Neural cell (in vitro differentiated cells): ENCODE measurements at regions not wholly inside any gene's neighbourhood (a gene's known extent, or its start where the extent isn't known, plus 50 kb on each side); places are given as distances from the start of the nearest gene placed in this dataset.

Experiments used
- H2AFZ ChIP-seq: fragments of 200-600, 300-800 bp; sonication (generic), shearing (Covaris generic); 2 replicates; pipeline ENCODE4 v1.6.0; 2014; ENCODE audit warnings: low read depth, mild to moderate bottlenecking, antibody characterized with exemption, low read length, moderate library complexity
- H3F3A ChIP-seq: fragments of 200-600 bp; shearing (Covaris generic); 2 replicates; pipeline ENCODE4 v1.6.1; 2016; ENCODE audit warnings: mild to moderate bottlenecking, moderate library complexity, mixed read lengths, antibody characterized with exemption, low read length; ENCODE audit not compliant: insufficient read depth, poor library complexity, severe bottlenecking
- H3K27ac ChIP-seq: fragments of 200-600, 300-800 bp; sonication (generic), shearing (Covaris generic); 2 replicates; pipeline ENCODE4 v1.5.1; 2014; ENCODE audit warnings: mild to moderate bottlenecking, low read length, moderate library complexity
- H3K27me3 ChIP-seq: fragments of 300-800, 200-600 bp; sonication (generic), shearing (Covaris generic); 2 replicates; pipeline ENCODE4 v1.6.0; 2014; ENCODE audit warnings: mild to moderate bottlenecking, low read depth, low read length, moderate library complexity; ENCODE audit not compliant: insufficient read depth
- H3K36me3 ChIP-seq: fragments of 300-800, 200-600 bp; sonication (generic), shearing (Covaris generic); 2 replicates; pipeline ENCODE4 v1.5.1; 2014; ENCODE audit warnings: mild to moderate bottlenecking, antibody characterized with exemption, low read length, moderate library complexity; ENCODE audit not compliant: insufficient read depth
- H3K4me2 ChIP-seq: fragments of 300-800, 200-600 bp; sonication (generic), shearing (Covaris generic); 2 replicates; pipeline ENCODE4 v1.6.0; 2014; ENCODE audit warnings: mild to moderate bottlenecking, low read length
- H3K4me3 ChIP-seq: fragments of 300-800, 200-600 bp; sonication (generic), shearing (Covaris generic); 2 replicates; pipeline ENCODE4 v1.5.1; 2014; ENCODE audit warnings: mild to moderate bottlenecking, low read length, moderate library complexity
- H3K79me2 ChIP-seq: fragments of 200-600 bp; shearing (Covaris generic); replicated peaks from 2 replicates; pipeline ENCODE4 v1.6.0; 2014; ENCODE audit warnings: mild to moderate bottlenecking, low read length, moderate library complexity; ENCODE audit not compliant: insufficient read depth
- H3K9ac ChIP-seq: fragments of 300-800, 200-600 bp; sonication (generic), shearing (Covaris generic); 2 replicates; pipeline ENCODE4 v1.6.1; 2016; ENCODE audit warnings: mild to moderate bottlenecking, low read length, mixed read lengths
- H3K9me2 ChIP-seq: fragments of 200-600 bp; shearing (Covaris generic); 2 replicates; pipeline ENCODE4 v1.6.1; 2016; ENCODE audit warnings: mild to moderate bottlenecking, low read length, mixed read lengths; ENCODE audit not compliant: insufficient read depth
- H3K9me3 ChIP-seq: fragments of 200-600, 300-800 bp; sonication (generic), shearing (Covaris generic); 2 replicates; pipeline ENCODE4 v1.6.1; 2016; ENCODE audit warnings: mild to moderate bottlenecking, mixed run types, low read length, moderate library complexity, mixed read lengths
- H4K20me1 ChIP-seq: fragments of 200-600 bp; shearing (Covaris generic); 2 replicates; pipeline ENCODE4 v1.6.1; 2016; ENCODE audit warnings: mild to moderate bottlenecking, mixed run types; ENCODE audit not compliant: insufficient read depth
- EP300 ChIP-seq: fragments of 450-650 bp; conservative IDR thresholded peaks from 2 replicates; pipeline ENCODE4 v1.6.1; 2014; ENCODE audit warnings: antibody characterized with exemption, mild to moderate bottlenecking, moderate library complexity; ENCODE audit not compliant: poor library complexity, severe bottlenecking
- EZH2 ChIP-seq: fragments of 200-600, 300-800 bp; shearing (Covaris generic), sonication (generic); IDR thresholded peaks from 2 replicates; pipeline ENCODE4 v1.6.1; 2014; ENCODE audit warnings: antibody characterized with exemption, low read length, borderline replicate concordance, mild to moderate bottlenecking; ENCODE audit not compliant: insufficient read depth, poor library complexity, severe bottlenecking
- MXI1 ChIP-seq: fragments of 450-650 bp; conservative IDR thresholded peaks from 2 replicates; pipeline ENCODE4 v1.6.1; 2014; ENCODE audit warnings: antibody characterized with exemption, mild to moderate bottlenecking; ENCODE audit not compliant: poor library complexity, severe bottlenecking
- POLR2AphosphoS5 ChIP-seq: IDR thresholded peaks from 2 replicates; pipeline ENCODE4 v1.6.1; 2012
- RAD21 ChIP-seq: fragments of 450-650 bp; conservative IDR thresholded peaks from 2 replicates; pipeline ENCODE4 v1.6.1; 2014; ENCODE audit warnings: antibody characterized with exemption, mild to moderate bottlenecking, moderate library complexity
- SMC3 ChIP-seq: fragments of 450-650 bp; conservative IDR thresholded peaks from 2 replicates; pipeline ENCODE4 v1.6.1; 2014; ENCODE audit warnings: antibody characterized with exemption, mild to moderate bottlenecking, moderate library complexity; ENCODE audit not compliant: poor library complexity
- TAF1 ChIP-seq: IDR thresholded peaks from 2 replicates; pipeline ENCODE4 v1.6.1; 2012; ENCODE audit warnings: low read depth
- TF ChIP-seq, protein P1 (sequence below): IDR thresholded peaks from 2 replicates; pipeline ENCODE4 v1.6.1; 2012; ENCODE audit warnings: borderline replicate concordance
- TF ChIP-seq, protein P2 (sequence below): fragments of 450-650 bp; IDR thresholded peaks from 2 replicates; pipeline ENCODE4 v1.5.1; 2014; ENCODE audit warnings: antibody characterized with exemption, mild to moderate bottlenecking, moderate library complexity; ENCODE audit not compliant: poor library complexity, severe bottlenecking

DNA sequence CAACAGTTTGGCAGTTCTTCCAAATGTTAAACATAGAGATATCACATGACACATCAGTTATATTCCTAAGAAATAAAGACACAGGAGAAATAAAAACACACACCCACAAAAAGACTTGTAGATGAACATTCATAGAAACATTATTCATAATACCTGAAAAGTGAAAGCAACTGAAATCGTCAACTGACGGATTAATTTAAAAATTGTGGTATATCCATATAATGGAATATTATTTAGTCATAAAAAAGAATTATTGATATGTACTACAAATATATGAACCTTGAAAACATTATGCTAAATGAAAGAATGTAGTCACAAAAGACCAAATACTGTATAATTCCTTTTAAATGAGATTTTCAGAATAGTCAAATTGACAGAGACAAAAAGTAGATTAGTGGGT lies 330.2 kb upstream of the CD180 start:
- Histone ChIP-seq H3K36me3 (no peaks in the 10 kb centered on the region), H3K9me2 (no peaks in the 10 kb centered on the region), H3K79me2 (no peaks in the 10 kb centered on the region), H3F3A (no peaks in the 10 kb centered on the region), H3K27ac (no peak overlapping the region), H3K4me3 (no peak overlapping the region), H3K9me3 (no peaks in the 10 kb centered on the region), H2AFZ (no peak overlapping the region), H3K27me3 (no peaks in the 10 kb centered on the region), H3K9ac (no peak overlapping the region), H3K4me2 (no peak overlapping the region), H4K20me1 (no peaks in the 10 kb centered on the region)
- TF ChIP-seq, protein P1, sequence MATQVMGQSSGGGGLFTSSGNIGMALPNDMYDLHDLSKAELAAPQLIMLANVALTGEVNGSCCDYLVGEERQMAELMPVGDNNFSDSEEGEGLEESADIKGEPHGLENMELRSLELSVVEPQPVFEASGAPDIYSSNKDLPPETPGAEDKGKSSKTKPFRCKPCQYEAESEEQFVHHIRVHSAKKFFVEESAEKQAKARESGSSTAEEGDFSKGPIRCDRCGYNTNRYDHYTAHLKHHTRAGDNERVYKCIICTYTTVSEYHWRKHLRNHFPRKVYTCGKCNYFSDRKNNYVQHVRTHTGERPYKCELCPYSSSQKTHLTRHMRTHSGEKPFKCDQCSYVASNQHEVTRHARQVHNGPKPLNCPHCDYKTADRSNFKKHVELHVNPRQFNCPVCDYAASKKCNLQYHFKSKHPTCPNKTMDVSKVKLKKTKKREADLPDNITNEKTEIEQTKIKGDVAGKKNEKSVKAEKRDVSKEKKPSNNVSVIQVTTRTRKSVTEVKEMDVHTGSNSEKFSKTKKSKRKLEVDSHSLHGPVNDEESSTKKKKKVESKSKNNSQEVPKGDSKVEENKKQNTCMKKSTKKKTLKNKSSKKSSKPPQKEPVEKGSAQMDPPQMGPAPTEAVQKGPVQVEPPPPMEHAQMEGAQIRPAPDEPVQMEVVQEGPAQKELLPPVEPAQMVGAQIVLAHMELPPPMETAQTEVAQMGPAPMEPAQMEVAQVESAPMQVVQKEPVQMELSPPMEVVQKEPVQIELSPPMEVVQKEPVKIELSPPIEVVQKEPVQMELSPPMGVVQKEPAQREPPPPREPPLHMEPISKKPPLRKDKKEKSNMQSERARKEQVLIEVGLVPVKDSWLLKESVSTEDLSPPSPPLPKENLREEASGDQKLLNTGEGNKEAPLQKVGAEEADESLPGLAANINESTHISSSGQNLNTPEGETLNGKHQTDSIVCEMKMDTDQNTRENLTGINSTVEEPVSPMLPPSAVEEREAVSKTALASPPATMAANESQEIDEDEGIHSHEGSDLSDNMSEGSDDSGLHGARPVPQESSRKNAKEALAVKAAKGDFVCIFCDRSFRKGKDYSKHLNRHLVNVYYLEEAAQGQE: no peak
- TF ChIP-seq EZH2 (no peak), RAD21 (no peak), EP300 (no peak), MXI1 (no peak), POLR2AphosphoS5 (no peak)
- TF ChIP-seq, protein P2, sequence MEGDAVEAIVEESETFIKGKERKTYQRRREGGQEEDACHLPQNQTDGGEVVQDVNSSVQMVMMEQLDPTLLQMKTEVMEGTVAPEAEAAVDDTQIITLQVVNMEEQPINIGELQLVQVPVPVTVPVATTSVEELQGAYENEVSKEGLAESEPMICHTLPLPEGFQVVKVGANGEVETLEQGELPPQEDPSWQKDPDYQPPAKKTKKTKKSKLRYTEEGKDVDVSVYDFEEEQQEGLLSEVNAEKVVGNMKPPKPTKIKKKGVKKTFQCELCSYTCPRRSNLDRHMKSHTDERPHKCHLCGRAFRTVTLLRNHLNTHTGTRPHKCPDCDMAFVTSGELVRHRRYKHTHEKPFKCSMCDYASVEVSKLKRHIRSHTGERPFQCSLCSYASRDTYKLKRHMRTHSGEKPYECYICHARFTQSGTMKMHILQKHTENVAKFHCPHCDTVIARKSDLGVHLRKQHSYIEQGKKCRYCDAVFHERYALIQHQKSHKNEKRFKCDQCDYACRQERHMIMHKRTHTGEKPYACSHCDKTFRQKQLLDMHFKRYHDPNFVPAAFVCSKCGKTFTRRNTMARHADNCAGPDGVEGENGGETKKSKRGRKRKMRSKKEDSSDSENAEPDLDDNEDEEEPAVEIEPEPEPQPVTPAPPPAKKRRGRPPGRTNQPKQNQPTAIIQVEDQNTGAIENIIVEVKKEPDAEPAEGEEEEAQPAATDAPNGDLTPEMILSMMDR: no peak

DNA sequence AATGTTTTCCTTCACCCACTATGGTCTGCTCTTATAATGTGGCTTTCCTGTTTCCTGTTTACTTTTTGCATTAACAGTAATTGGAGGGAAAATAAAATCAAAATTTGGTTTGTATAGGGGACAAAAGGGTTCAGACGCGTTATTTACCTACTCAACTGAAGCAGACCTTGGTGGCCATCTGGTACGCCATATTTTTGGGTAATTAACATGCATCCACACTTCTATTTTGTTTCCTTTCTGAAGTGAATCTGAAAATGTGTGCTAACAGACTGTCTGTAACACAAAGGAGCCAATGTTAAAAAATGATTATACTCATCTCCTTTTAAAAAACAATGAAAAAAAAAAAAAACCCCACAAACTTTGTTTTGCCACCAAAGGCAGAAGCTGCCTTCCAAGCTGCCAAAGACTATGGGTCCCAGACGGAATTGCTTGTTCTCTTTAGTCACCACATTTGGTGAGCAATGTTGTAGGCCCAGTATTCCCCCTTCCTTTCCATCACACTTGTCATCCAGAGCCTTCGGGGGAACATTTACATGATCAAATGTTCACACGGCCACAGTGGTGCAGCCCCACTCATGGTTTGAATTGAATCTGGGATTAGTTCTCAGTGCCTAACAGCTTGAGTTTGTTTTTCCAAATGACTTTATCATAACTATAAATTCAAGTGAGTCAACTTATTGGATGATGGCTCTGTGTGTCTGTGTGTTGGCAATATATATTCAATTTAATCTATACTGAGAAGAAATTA lies 323.7 kb upstream of the CD180 start:
- H2AFZ ChIP-seq: no peak overlapping the region
- TF ChIP-seq, protein P2: no peak
- TF ChIP-seq, protein P1: no peak
- TF ChIP-seq MXI1 (no peak), TAF1 (no peak), EZH2 (no peak), SMC3 (no peak), RAD21 (no peak), POLR2AphosphoS5 (no peak), EP300 (no peak)

More for the DNA sequence above, 323.7 kb upstream of the CD180 start:
- H3K36me3 ChIP-seq: no peaks in the 10 kb centered on the region
- no peaks in the 10 kb centered on the region for H3F3A ChIP-seq
- no peak overlapping the region for H3K4me2 ChIP-seq
- no peaks in the 10 kb centered on the region for H3K9me2 ChIP-seq
- H3K9ac ChIP-seq: no peak overlapping the region
- no peaks in the 10 kb centered on the region for H3K27me3 ChIP-seq
- H3K79me2 ChIP-seq: no peaks in the 10 kb centered on the region
- no peak overlapping the region for H3K27ac ChIP-seq
- H3K4me3 ChIP-seq: no peak overlapping the region
- H3K9me3 ChIP-seq: no peaks in the 10 kb centered on the region
- no peaks in the 10 kb centered on the region for H4K20me1 ChIP-seq
